B cell (primary cell): ENCODE measurements at regions not wholly inside any gene's neighbourhood (a gene's known extent, or its start where the extent isn't known, plus 50 kb on each side); places are given as distances from the start of the nearest gene placed in this dataset.

Experiments used
- ATAC-seq: fragments of 200-7000 bp; cut with Tn5 transposase; one replicate; pipeline ENCODE4 v1.10.0; 2021; ENCODE audit warnings: low read depth, mild to moderate bottlenecking, moderate number of reproducible peaks, moderate library complexity
- CTCF ChIA-PET: fragments of 350-600 bp; sonication (Branson Sonifier 250); formaldehyde crosslinking; loops from one replicate; lab custom pipeline; 2021; ENCODE audit warnings: antibody characterized with exemption, inconsistent platforms; lab: Charles Lee
- POLR2A ChIA-PET: fragments of 350-600 bp; sonication (Branson Sonifier 250); formaldehyde crosslinking; loops from one replicate; lab custom pipeline; 2021; ENCODE audit warnings: antibody characterized with exemption; lab: Charles Lee
- DNase-seq: peaks from one replicate; pipeline ENCODE4 v3.0.0; 2013
- H2AFZ ChIP-seq: 2 replicates; pipeline ENCODE4 v1.6.1; 2012; ENCODE audit warnings: mild to moderate bottlenecking, low read depth, low read length; ENCODE audit not compliant: insufficient read depth, poor library complexity, severe bottlenecking
- H3K27ac ChIP-seq, 2 donors: 1 replicate in 1 of 2; 2 replicates in 1 of 2; pipeline ENCODE4 v1.5.1; 2012 to 2013; ENCODE audit warnings: low read length in 2 of 2, mild to moderate bottlenecking in 2 of 2, moderate library complexity in 1 of 2
- H3K27me3 ChIP-seq, 4 experiments: fragments of 200-600 bp in 1 of 4; sonication (generic) in 1 of 4; replicated peaks in 1 of 4; 1 replicate in 2 of 4; 2 replicates in 2 of 4; pipeline versions ENCODE4 v1.6.1 to v1.7.0; 2013 to 2016; ENCODE audit warnings: low read length in 3 of 4, mild to moderate bottlenecking in 2 of 4, mixed read lengths in 1 of 4, moderate library complexity in 1 of 4; ENCODE audit not compliant: insufficient read depth in 4 of 4, control insufficient read depth in 3 of 4; ENCODE audit errors: control extremely low read depth in 1 of 4
- H3K36me3 ChIP-seq, 2 experiments: replicated peaks in 1 of 2; 1 replicate in 1 of 2; 2 replicates in 1 of 2; pipeline versions ENCODE4 v1.6.1 to v1.7.1; 2013; ENCODE audit warnings: low read length in 1 of 2; ENCODE audit not compliant: insufficient read depth in 2 of 2, control insufficient read depth in 1 of 2; ENCODE audit errors: control extremely low read depth in 1 of 2, extremely low read depth in 1 of 2
- H3K4me1 ChIP-seq, 2 donors: fragments of 200-600 bp in 1 of 2; sonication (generic) in 1 of 2; 1 replicate in 1 of 2; 2 replicates in 1 of 2; pipeline versions ENCODE4 v1.5.1 to v1.6.1; 2013 to 2017; ENCODE audit warnings: low read length in 2 of 2; ENCODE audit not compliant: control insufficient read depth in 2 of 2, insufficient read depth in 2 of 2
- H3K4me2 ChIP-seq: replicated peaks from 2 replicates; pipeline ENCODE3; 2012; ENCODE audit warnings: mild to moderate bottlenecking, low read depth, low read length; ENCODE audit not compliant: poor library complexity, severe bottlenecking
- H3K4me3 ChIP-seq, 5 experiments: fragments of 200-600 bp in 1 of 5; sonication (generic) in 1 of 5; 1 replicate in 3 of 5; 2 replicates in 2 of 5; pipeline versions ENCODE4 v1.5.1 to v1.7.0; 2011 to 2016; ENCODE audit warnings: low read length in 4 of 5, mild to moderate bottlenecking in 4 of 5, low read depth in 2 of 5, control low read depth in 1 of 5, moderate library complexity in 1 of 5; ENCODE audit not compliant: insufficient read depth in 1 of 5; ENCODE audit errors: control extremely low read depth in 1 of 5, extremely low read depth in 1 of 5
- H3K79me2 ChIP-seq: fragments of 200-600 bp; sonication (generic); one replicate; pipeline ENCODE4 v1.6.0; 2016; ENCODE audit warnings: low read length; ENCODE audit not compliant: control insufficient read depth, insufficient read depth
- H3K9ac ChIP-seq: fragments of 200-600 bp; sonication (generic); 2 replicates; pipeline ENCODE4 v1.6.1; 2017; ENCODE audit warnings: mild to moderate bottlenecking, low read length, moderate library complexity
- H3K9me3 ChIP-seq, 3 donors: one replicate each; pipeline versions ENCODE4 v1.6.1 to v1.7.1; 2013; ENCODE audit warnings: low read length in 2 of 3; ENCODE audit not compliant: control insufficient read depth in 2 of 3, insufficient read depth in 1 of 3; ENCODE audit errors: control extremely low read depth in 1 of 3
- H4K20me1 ChIP-seq: 2 replicates; pipeline ENCODE4 v1.6.0; 2012; ENCODE audit warnings: mild to moderate bottlenecking, low read length; ENCODE audit not compliant: insufficient read depth, control insufficient read depth, poor library complexity, severe bottlenecking
- H3K27ac Mint-ChIP-seq: one replicate; pipeline ENCODE4 v1.8.0; 2021; ENCODE audit warnings: mixed read lengths
- H3K27me3 Mint-ChIP-seq: one replicate; pipeline ENCODE4 v1.8.0; 2021; ENCODE audit warnings: mixed read lengths
- H3K4me1 Mint-ChIP-seq: one replicate; pipeline ENCODE4 v1.8.0; 2021; ENCODE audit warnings: mixed read lengths
- H3K4me3 Mint-ChIP-seq: one replicate; pipeline ENCODE4 v1.8.0; 2021; ENCODE audit warnings: mixed read lengths
- H3K9me3 Mint-ChIP-seq: one replicate; pipeline ENCODE4 v1.8.0; 2022; ENCODE audit warnings: mixed read lengths; ENCODE audit not compliant: insufficient read depth
- EZH2 ChIP-seq: IDR thresholded peaks from 2 replicates; pipeline ENCODE4 v1.6.1; 2012; ENCODE audit warnings: borderline replicate concordance, low read depth, mild to moderate bottlenecking, moderate library complexity, low read length; ENCODE audit not compliant: insufficient read depth, poor library complexity, severe bottlenecking
- WGBS: methylation state at CpG from one replicate; pipeline ENCODE4 v1.1.5; 2013; ENCODE audit warnings: missing lambda C conversion rate; ENCODE audit not compliant: insufficient coverage; 5-methylcytosine and 5-hydroxymethylcytosine counted together
- intact Hi-C: fragments of 100-400 bp; cut with micrococcal nuclease; formaldehyde crosslinking; loops from one replicate; pipeline ENCODE4 v1.10.0; 2022
- TF ChIP-seq, protein P1 (sequence below): fragments of 200-600 bp; IDR thresholded peaks from one replicate; pipeline ENCODE4 v1.8.0; 2022; ENCODE audit warnings: antibody characterized with exemption, mild to moderate bottlenecking

DNA sequence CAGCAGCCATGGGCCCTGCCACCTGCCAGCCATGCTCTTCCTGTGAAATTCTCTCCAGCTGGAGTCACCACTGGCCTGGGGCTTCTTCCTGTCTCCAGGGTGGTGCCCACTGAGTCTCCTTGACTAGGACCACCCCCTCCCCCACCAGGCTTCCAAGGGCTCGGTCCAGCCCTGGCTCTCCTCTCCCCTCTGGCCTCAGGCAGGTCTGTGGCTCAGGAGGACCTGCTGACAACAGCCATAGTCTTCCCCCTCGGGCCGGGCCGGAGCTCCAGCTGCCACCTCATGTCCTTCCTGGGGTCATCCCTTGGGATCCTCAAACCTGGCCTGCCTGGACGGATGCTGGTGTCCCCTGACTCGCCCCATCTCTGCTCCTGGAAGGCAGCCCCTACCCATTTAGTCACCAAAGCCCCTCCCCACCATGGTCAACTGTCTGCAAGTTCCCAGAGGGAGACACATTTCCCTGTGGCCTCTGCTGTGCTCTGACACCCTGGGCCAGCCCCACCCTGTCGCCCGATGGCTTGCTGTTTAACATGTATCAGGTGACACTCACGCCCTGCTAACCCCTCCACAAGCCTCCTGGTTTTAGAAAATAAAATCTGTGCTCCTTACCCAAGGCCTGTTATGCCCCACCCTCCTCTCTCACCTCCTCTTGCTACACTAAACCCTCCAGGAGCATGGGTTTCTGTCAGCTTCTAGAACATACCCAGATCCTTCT is 186.2 kb downstream of the RBFOX3 start:
- TF ChIP-seq, protein P1, sequence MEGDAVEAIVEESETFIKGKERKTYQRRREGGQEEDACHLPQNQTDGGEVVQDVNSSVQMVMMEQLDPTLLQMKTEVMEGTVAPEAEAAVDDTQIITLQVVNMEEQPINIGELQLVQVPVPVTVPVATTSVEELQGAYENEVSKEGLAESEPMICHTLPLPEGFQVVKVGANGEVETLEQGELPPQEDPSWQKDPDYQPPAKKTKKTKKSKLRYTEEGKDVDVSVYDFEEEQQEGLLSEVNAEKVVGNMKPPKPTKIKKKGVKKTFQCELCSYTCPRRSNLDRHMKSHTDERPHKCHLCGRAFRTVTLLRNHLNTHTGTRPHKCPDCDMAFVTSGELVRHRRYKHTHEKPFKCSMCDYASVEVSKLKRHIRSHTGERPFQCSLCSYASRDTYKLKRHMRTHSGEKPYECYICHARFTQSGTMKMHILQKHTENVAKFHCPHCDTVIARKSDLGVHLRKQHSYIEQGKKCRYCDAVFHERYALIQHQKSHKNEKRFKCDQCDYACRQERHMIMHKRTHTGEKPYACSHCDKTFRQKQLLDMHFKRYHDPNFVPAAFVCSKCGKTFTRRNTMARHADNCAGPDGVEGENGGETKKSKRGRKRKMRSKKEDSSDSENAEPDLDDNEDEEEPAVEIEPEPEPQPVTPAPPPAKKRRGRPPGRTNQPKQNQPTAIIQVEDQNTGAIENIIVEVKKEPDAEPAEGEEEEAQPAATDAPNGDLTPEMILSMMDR: no peak
- no peak for TF ChIP-seq EZH2
- H3K27me3 ChIP-seq: peaks cover 0 to 5% (median 0%) of the 10 kb centered on the region in 4 experiments
- no peaks in the 10 kb centered on the region for H3K4me1 ChIP-seq
- H3K4me3 Mint-ChIP-seq: no peak overlapping the region
- intact Hi-C loops: no loop called here
- DNase-seq (no peak), ATAC-seq (no peak)
- no peak overlapping the region for H3K9ac ChIP-seq
- H3K4me2 ChIP-seq: no peak overlapping the region
- no peaks in the 10 kb centered on the region for H3K9me3 Mint-ChIP-seq
- ChIA-PET CTCF (no interaction called here), POLR2A (no interaction called here)
- H3K4me3 ChIP-seq: no peak overlapping the region
- 66% methylated on average over 9 of the region's 9 CpGs for WGBS
- no peak overlapping the region for H2AFZ ChIP-seq
- no peak overlapping the region for H3K27ac Mint-ChIP-seq
- H3K27me3 Mint-ChIP-seq: peaks cover 16% of the 10 kb centered on the region
- no peaks in the 10 kb centered on the region for H3K4me1 Mint-ChIP-seq
- no peaks in the 10 kb centered on the region for H3K36me3 ChIP-seq
- H3K27ac ChIP-seq: no peak overlapping the region
- H4K20me1 ChIP-seq: no peaks in the 10 kb centered on the region
- no peaks in the 10 kb centered on the region for H3K79me2 ChIP-seq
- H3K9me3 ChIP-seq: no peaks in the 10 kb centered on the region

DNA sequence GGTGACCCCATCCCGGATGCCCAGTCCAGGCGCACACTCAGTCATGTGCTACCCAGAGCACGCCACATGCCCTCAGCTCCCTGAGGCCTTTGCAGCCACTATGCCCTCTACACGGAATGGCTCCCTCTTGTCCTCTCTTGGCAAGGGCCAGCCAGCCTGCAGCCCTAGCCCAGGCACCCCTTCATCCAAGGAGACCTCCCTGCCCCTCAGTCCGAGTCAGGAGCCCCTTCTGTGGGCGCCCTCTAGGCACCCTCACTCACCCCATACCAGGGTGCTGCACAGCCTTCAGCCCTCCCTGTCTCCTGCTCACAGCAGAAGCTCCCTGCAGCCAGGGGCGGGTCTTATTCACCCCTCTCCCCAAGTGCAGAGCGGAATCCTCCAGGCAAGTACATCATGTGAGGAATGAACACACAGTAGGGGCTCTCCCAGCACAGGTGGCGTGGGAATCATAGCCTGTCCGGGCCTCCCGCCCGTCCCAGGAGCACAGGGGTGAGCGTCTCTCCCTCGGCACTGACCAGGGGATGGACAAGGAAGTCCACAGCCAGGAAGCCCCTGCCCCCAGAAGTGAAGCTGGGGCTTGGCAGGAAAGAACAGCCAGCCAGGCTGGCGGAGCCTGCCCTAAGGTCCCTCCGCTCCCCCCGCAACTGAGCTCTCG is 186.9 kb downstream of the RBFOX3 start:
- Mint-ChIP-seq H3K4me1 (no peaks in the 10 kb centered on the region), H3K27ac (no peak overlapping the region), H3K27me3 (peaks cover 12% of the 10 kb centered on the region), H3K9me3 (no peaks in the 10 kb centered on the region), H3K4me3 (no peak overlapping the region)
- H3K36me3 ChIP-seq: no peaks in the 10 kb centered on the region
- no peaks in the 10 kb centered on the region for H3K9me3 ChIP-seq
- ATAC-seq (no peak), DNase-seq (no peak)
- POLR2A ChIA-PET: no interaction called here
- H3K4me1 ChIP-seq: no peaks in the 10 kb centered on the region
- no peaks in the 10 kb centered on the region for H4K20me1 ChIP-seq
- intact Hi-C loops: no loop called here
- H3K27me3 ChIP-seq: peaks cover 0 to 5% (median 0%) of the 10 kb centered on the region in 4 experiments
- no peak overlapping the region for H3K27ac ChIP-seq
- H3K79me2 ChIP-seq: no peaks in the 10 kb centered on the region
- CTCF ChIA-PET: no interaction called here
- H2AFZ ChIP-seq: no peak overlapping the region
- WGBS: 74% methylated on average over 17 of the region's 18 CpGs
- no peak overlapping the region for H3K4me2 ChIP-seq
- no peak overlapping the region for H3K9ac ChIP-seq
- H3K4me3 ChIP-seq: no peak overlapping the region
- TF ChIP-seq, protein P1: no peak
- TF ChIP-seq EZH2: no peak
